C4-2B (cell line): ENCODE measurements at regions not wholly inside any gene's neighbourhood (a gene's known extent, or its start where the extent isn't known, plus 50 kb on each side); places are given as distances from the start of the nearest gene placed in this dataset.
"Not testable (repeated sequence)": the region's sequence is repeated elsewhere in the genome, so short reads cannot be mapped to it uniquely, and the experiment has no call there.

Source experiments
- H3K27ac ChIP-seq: fragments of 450-650 bp; 2 replicates; pipeline ENCODE4 v1.5.1; 2017
- ZFX ChIP-seq: fragments of 450-650 bp; IDR thresholded peaks from 2 replicates; pipeline ENCODE4 v1.6.1; 2017
- TF ChIP-seq, protein P1 (sequence below): fragments of 450-650 bp; conservative IDR thresholded peaks from 2 replicates; pipeline ENCODE4 v1.5.1; 2017; ENCODE audit warnings: mild to moderate bottlenecking

DNA sequence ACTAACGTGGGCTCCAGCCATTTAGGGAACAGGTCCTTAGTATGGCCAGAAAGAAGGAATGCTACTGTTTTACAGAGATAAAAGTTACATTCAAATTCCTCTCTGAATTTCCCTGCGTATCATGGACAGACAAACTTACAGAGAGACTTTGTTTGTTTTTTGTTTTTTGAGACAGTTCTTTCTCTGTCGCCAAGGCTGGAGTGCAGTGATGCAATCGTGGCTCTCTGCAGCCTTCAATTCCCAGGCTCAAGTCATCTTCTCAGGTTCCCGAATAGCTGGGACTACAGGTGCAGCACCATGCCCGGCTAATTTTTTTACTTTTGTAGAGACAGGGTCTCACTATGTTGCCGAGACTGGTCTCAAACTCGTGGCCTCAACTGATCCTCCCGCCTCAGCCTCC lies 64.5 kb upstream of the MPP7 start:
- TF ChIP-seq, protein P1, sequence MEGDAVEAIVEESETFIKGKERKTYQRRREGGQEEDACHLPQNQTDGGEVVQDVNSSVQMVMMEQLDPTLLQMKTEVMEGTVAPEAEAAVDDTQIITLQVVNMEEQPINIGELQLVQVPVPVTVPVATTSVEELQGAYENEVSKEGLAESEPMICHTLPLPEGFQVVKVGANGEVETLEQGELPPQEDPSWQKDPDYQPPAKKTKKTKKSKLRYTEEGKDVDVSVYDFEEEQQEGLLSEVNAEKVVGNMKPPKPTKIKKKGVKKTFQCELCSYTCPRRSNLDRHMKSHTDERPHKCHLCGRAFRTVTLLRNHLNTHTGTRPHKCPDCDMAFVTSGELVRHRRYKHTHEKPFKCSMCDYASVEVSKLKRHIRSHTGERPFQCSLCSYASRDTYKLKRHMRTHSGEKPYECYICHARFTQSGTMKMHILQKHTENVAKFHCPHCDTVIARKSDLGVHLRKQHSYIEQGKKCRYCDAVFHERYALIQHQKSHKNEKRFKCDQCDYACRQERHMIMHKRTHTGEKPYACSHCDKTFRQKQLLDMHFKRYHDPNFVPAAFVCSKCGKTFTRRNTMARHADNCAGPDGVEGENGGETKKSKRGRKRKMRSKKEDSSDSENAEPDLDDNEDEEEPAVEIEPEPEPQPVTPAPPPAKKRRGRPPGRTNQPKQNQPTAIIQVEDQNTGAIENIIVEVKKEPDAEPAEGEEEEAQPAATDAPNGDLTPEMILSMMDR: no peak
- no peak for TF ChIP-seq ZFX
- no peak overlapping the region for H3K27ac ChIP-seq

DNA sequence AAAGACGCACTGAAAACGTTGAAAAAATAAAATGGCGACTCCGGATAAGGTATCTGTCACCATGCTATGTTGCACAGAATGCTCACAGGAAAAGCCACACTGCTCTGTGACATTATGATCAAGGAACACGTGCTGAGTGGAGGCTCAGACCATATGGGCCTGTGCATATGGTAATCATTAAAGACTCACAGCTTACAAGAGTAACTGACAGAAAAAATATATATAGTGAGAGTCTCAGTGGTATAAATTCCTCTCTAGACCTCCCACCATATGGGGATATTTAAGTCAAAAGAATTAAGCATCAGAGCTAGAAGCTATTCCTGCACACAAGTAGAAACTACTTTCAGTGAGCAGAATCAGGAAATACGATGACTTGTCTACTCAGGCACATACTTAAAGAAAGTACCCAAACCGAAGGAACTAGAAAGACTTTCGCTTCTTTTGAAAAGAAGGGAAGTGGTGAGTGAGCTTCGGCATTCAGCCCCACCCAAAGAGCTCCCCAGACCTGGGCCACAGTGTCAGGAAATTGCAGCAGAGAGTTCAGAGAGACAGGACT lies 65.1 kb upstream of the MPP7 start:
- H3K27ac ChIP-seq: no peak overlapping the region
- TF ChIP-seq ZFX: no peak
- TF ChIP-seq, protein P1: no peak

- TF ChIP-seq, protein P1: no peak
- no peak for TF ChIP-seq ZFX
- no peak overlapping the region for H3K27ac ChIP-seq
Measured at GRCh38 chr10:28370107-28370835, 67.4 kb upstream of the MPP7 start.

DNA sequence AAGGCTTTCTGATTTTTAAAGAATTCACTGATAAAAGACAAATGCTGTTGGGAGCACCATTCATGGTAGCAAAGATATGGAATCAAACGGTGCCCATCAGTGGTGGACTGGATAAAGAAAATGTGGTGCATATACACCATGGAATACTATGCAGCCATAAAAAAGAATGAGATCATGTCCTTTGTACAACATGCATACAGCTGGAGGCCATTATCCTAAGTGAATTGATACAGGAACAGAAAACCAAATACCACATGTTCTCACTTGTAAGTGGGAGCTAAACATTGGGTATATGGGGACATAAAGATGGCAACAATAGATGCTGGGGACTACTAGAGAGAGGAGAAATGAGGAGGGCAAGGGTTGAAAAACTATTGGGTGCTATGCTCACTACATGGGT lies 68.8 kb upstream of the MPP7 start:
- not testable (repeated sequence) for H3K27ac ChIP-seq

DNA sequence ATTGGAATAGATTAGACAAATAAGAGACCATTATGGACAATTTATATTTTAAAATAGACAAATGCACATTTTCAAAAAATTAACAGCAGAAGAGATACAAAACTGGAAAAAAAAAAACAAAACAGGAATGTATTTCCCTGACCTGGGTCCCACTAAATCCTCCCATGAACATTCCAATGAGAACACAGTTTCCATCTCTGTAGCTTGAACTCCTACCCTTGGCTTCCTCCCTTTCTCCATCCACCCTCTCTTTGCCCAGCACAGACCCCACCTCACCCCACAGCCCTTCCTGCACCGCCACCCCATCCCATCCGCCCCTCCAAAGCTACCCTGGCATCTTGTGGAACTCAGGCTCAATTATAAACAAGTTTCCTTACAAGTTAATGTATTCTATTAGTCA lies 71.2 kb upstream of the MPP7 start:
- TF ChIP-seq, protein P1: no peak
- TF ChIP-seq ZFX: no peak

GRCh38 chr10:28375399-28376354 lies 72.8 kb upstream of the MPP7 start:
- H3K27ac ChIP-seq: peak overlapping the region; percentile 71
- TF ChIP-seq, protein P1: no peak
- TF ChIP-seq ZFX: no peak

More for the DNA sequence above, 71.2 kb upstream of the MPP7 start:
- H3K27ac ChIP-seq: no peak overlapping the region

GRCh38 chr10:28378986-28379585 lies 76.2 kb upstream of the MPP7 start:
- H3K27ac ChIP-seq: no peak overlapping the region
- no peak for TF ChIP-seq ZFX
- TF ChIP-seq, protein P1: no peak
